ENCODE measurements at regions not wholly inside any gene's neighbourhood (a gene's known extent, or its start where the extent isn't known, plus 50 kb on each side); places are given as distances from the start of the nearest gene placed in this dataset.

GRCh38 chr5:52582313-52582712, 205.4 kb upstream of the ITGA1 start:
- Histone ChIP-seq H3K79me2 (ENCODE audit: insufficient read depth, low read length) (no peaks in the 10 kb centered on the region), H3K27ac (ENCODE audit: low read depth, low read length) (no peak overlapping the region), H3K27me3 (ENCODE audit: insufficient read depth, low read length) (no peaks in the 10 kb centered on the region), H2AFZ (ENCODE audit: low read depth, low read length) (no peak overlapping the region), H3K4me3 (ENCODE audit: insufficient read depth, low read depth, low read length) (no peak overlapping the region), H4K20me1 (ENCODE audit: insufficient read depth, low read length) (no peaks in the 10 kb centered on the region), H3K36me3 (ENCODE audit: insufficient read depth, low read length) (no peaks in the 10 kb centered on the region), H3K9me3 (ENCODE audit: insufficient read depth, low read depth, low read length) (no peaks in the 10 kb centered on the region), H3K4me2 (ENCODE audit: low read length) (no peak overlapping the region), H3K9ac (ENCODE audit: low read length) (no peak overlapping the region), H3K4me1 (ENCODE audit: insufficient read depth, low read length) (no peaks in the 10 kb centered on the region)
- no peak overlapping the region for H3K4me3 Mint-ChIP-seq (ENCODE audit: unreplicated experiment)
- no peak for DNase-seq (ENCODE audit: low read depth)
- FAIRE-seq = no peak
- H3K4me1 Mint-ChIP-seq (ENCODE audit: low read depth, unreplicated experiment) = no peaks in the 10 kb centered on the region
- H3K27ac Mint-ChIP-seq (ENCODE audit: unreplicated experiment) = no peak overlapping the region
- no peaks in the 10 kb centered on the region for H3K9me3 Mint-ChIP-seq (ENCODE audit: unreplicated experiment)
- TF ChIP-seq, protein P1, sequence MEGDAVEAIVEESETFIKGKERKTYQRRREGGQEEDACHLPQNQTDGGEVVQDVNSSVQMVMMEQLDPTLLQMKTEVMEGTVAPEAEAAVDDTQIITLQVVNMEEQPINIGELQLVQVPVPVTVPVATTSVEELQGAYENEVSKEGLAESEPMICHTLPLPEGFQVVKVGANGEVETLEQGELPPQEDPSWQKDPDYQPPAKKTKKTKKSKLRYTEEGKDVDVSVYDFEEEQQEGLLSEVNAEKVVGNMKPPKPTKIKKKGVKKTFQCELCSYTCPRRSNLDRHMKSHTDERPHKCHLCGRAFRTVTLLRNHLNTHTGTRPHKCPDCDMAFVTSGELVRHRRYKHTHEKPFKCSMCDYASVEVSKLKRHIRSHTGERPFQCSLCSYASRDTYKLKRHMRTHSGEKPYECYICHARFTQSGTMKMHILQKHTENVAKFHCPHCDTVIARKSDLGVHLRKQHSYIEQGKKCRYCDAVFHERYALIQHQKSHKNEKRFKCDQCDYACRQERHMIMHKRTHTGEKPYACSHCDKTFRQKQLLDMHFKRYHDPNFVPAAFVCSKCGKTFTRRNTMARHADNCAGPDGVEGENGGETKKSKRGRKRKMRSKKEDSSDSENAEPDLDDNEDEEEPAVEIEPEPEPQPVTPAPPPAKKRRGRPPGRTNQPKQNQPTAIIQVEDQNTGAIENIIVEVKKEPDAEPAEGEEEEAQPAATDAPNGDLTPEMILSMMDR (IDR thresholded peaks at IDR 0.05; ENCODE audit: insufficient read depth, low read depth, low read length) = no peak
- H3K36me3 Mint-ChIP-seq (ENCODE audit: low read depth, unreplicated experiment) = no peaks in the 10 kb centered on the region
- no peaks in the 10 kb centered on the region for H3K27me3 Mint-ChIP-seq (ENCODE audit: low read depth, unreplicated experiment)

- Mint-ChIP-seq H3K36me3 (ENCODE audit: low read depth, unreplicated experiment) (no peaks in the 10 kb centered on the region), H3K4me3 (ENCODE audit: unreplicated experiment) (no peak overlapping the region)
- no peak overlapping the region for H3K27ac ChIP-seq (ENCODE audit: low read depth, low read length)
These were observed 200.6 kb upstream of the ITGA1 start for GRCh38 chr5:52587131-52587530.

GRCh38 chr5:52597625-52598024, 190.1 kb upstream of the ITGA1 start:
- Histone ChIP-seq H3K9ac (ENCODE audit: low read length) (no peak overlapping the region), H2AFZ (ENCODE audit: low read depth, low read length) (no peak overlapping the region), H3K4me2 (ENCODE audit: low read length) (no peak overlapping the region), H3K4me3 (ENCODE audit: insufficient read depth, low read depth, low read length) (no peak overlapping the region), H3K36me3 (ENCODE audit: insufficient read depth, low read length) (no peaks in the 10 kb centered on the region), H4K20me1 (ENCODE audit: insufficient read depth, low read length) (no peaks in the 10 kb centered on the region), H3K79me2 (ENCODE audit: insufficient read depth, low read length) (no peaks in the 10 kb centered on the region), H3K27ac (ENCODE audit: low read depth, low read length) (no peak overlapping the region), H3K27me3 (ENCODE audit: insufficient read depth, low read length) (no peaks in the 10 kb centered on the region), H3K9me3 (ENCODE audit: insufficient read depth, low read depth, low read length) (no peaks in the 10 kb centered on the region), H3K4me1 (ENCODE audit: insufficient read depth, low read length) (no peaks in the 10 kb centered on the region)
- TF ChIP-seq, protein P1 (IDR thresholded peaks at IDR 0.05; ENCODE audit: insufficient read depth, low read depth, low read length) = no peak
- no peak for TF ChIP-seq EZH2 (IDR thresholded peaks at IDR 0.05; ENCODE audit: insufficient read depth, low read length)
- Mint-ChIP-seq H3K4me1 (ENCODE audit: low read depth, unreplicated experiment) (no peaks in the 10 kb centered on the region), H3K27ac (ENCODE audit: unreplicated experiment) (no peak overlapping the region), H3K27me3 (ENCODE audit: low read depth, unreplicated experiment) (no peaks in the 10 kb centered on the region), H3K4me3 (ENCODE audit: unreplicated experiment) (no peak overlapping the region), H3K36me3 (ENCODE audit: low read depth, unreplicated experiment) (no peaks in the 10 kb centered on the region), H3K9me3 (ENCODE audit: unreplicated experiment) (peaks cover 3% of the 10 kb centered on the region)
- no peak for FAIRE-seq
- DNase-seq (ENCODE audit: low read depth) = no peak

More at GRCh38 chr5:52587131-52587530, 200.6 kb upstream of the ITGA1 start:
- H3K9ac ChIP-seq (ENCODE audit: low read length) = no peak overlapping the region
- no peak overlapping the region for H3K4me3 ChIP-seq (ENCODE audit: insufficient read depth, low read depth, low read length)
- no peak overlapping the region for H2AFZ ChIP-seq (ENCODE audit: low read depth, low read length)
- no peaks in the 10 kb centered on the region for H3K9me3 ChIP-seq (ENCODE audit: insufficient read depth, low read depth, low read length)
- H3K36me3 ChIP-seq (ENCODE audit: insufficient read depth, low read length) = no peaks in the 10 kb centered on the region
- Mint-ChIP-seq H3K27ac (ENCODE audit: unreplicated experiment) (no peak overlapping the region), H3K4me1 (ENCODE audit: low read depth, unreplicated experiment) (no peaks in the 10 kb centered on the region), H3K9me3 (ENCODE audit: unreplicated experiment) (no peaks in the 10 kb centered on the region), H3K27me3 (ENCODE audit: low read depth, unreplicated experiment) (no peaks in the 10 kb centered on the region)
- H3K27me3 ChIP-seq (ENCODE audit: insufficient read depth, low read length) = no peaks in the 10 kb centered on the region
- no peaks in the 10 kb centered on the region for H3K4me1 ChIP-seq (ENCODE audit: insufficient read depth, low read length)
- no peaks in the 10 kb centered on the region for H3K79me2 ChIP-seq (ENCODE audit: insufficient read depth, low read length)
- no peaks in the 10 kb centered on the region for H4K20me1 ChIP-seq (ENCODE audit: insufficient read depth, low read length)
- no peak for DNase-seq (ENCODE audit: low read depth)
- H3K4me2 ChIP-seq (ENCODE audit: low read length) = no peak overlapping the region
- no peak for FAIRE-seq
- TF ChIP-seq EZH2 (IDR thresholded peaks at IDR 0.05; ENCODE audit: insufficient read depth, low read length) = no peak
- TF ChIP-seq, protein P1 (IDR thresholded peaks at IDR 0.05; ENCODE audit: insufficient read depth, low read depth, low read length) = no peak
